RWPE2 (cell line): ENCODE measurements at regions not wholly inside any gene's neighbourhood (a gene's known extent, or its start where the extent isn't known, plus 50 kb on each side); places are given as distances from the start of the nearest gene placed in this dataset.

ENCODE experiments used
- ATAC-seq: fragments of 200-7000 bp; cut with Tn5 transposase; 3 replicates; pipeline ENCODE4 v1.9.1; 2021; ENCODE audit warnings: low read depth
- DNase-seq: peaks from one replicate; pipeline ENCODE4 v3.0.0-alpha.2; 2020; ENCODE audit warnings: low spot score
- H3K27ac ChIP-seq: fragments of 450-650 bp; 2 replicates; pipeline ENCODE4 v1.5.1; 2017; ENCODE audit warnings: mild to moderate bottlenecking; ENCODE audit not compliant: poor library complexity, severe bottlenecking
- H3K27me3 ChIP-seq: fragments of 250-450 bp; sonication (Bioruptor Pico); 2 replicates; pipeline ENCODE4 v1.5.1; 2021; ENCODE audit warnings: mild to moderate bottlenecking, moderate library complexity; ENCODE audit not compliant: insufficient read depth, poor library complexity, severe bottlenecking
- H3K36me3 ChIP-seq: fragments of 250-450 bp; sonication (Bioruptor Pico); 2 replicates; pipeline ENCODE4 v1.5.1; 2020; ENCODE audit warnings: low read depth, mild to moderate bottlenecking, moderate library complexity
- H3K4me1 ChIP-seq: fragments of 250-450 bp; sonication (Bioruptor Pico); 2 replicates; pipeline ENCODE4 v1.5.1; 2021; ENCODE audit warnings: mild to moderate bottlenecking, moderate library complexity; ENCODE audit not compliant: insufficient read depth, poor library complexity, severe bottlenecking
- H3K4me3 ChIP-seq: fragments of 250-450 bp; sonication (Bioruptor Pico); 2 replicates; pipeline ENCODE4 v1.5.1; 2021; ENCODE audit warnings: mild to moderate bottlenecking, moderate library complexity; ENCODE audit not compliant: severe bottlenecking
- H3K9me3 ChIP-seq: fragments of 250-450 bp; sonication (Bioruptor Pico); 2 replicates; pipeline ENCODE4 v1.5.1; 2021; ENCODE audit warnings: mild to moderate bottlenecking, moderate library complexity; ENCODE audit not compliant: severe bottlenecking
- TF ChIP-seq, protein P1 (sequence below): fragments of 450-650 bp; IDR thresholded peaks from one replicate; pipeline ENCODE4 v1.5.1; 2017; ENCODE audit warnings: mild to moderate bottlenecking, moderate library complexity; ENCODE audit not compliant: poor library complexity, severe bottlenecking

DNA sequence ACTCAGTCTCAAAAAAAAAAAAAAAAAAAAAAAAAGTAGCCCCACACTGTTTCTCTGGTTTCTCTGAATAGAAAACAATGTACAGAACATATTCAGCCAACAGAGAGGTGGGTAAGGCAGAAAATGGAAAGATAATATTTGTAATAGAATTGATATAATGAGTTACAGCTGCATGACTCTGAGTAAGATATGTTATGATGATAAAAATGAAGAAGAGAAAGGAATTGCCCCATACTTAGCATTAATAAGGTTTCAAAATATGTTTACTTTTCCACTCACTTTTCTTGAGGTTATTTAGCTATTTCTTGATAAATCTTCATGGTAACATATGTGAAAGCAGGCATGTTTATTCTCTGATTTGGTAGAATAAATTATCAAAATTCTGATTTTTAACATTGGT lies 100.9 kb upstream of the ROBO2 start:
- H3K36me3 ChIP-seq: no peaks in the 10 kb centered on the region
- no peaks in the 10 kb centered on the region for H3K4me1 ChIP-seq
- no peak overlapping the region for H3K27ac ChIP-seq
- H3K9me3 ChIP-seq: no peaks in the 10 kb centered on the region
- H3K4me3 ChIP-seq: no peak overlapping the region
- ATAC-seq (no peak), DNase-seq (no peak)
- TF ChIP-seq, protein P1, sequence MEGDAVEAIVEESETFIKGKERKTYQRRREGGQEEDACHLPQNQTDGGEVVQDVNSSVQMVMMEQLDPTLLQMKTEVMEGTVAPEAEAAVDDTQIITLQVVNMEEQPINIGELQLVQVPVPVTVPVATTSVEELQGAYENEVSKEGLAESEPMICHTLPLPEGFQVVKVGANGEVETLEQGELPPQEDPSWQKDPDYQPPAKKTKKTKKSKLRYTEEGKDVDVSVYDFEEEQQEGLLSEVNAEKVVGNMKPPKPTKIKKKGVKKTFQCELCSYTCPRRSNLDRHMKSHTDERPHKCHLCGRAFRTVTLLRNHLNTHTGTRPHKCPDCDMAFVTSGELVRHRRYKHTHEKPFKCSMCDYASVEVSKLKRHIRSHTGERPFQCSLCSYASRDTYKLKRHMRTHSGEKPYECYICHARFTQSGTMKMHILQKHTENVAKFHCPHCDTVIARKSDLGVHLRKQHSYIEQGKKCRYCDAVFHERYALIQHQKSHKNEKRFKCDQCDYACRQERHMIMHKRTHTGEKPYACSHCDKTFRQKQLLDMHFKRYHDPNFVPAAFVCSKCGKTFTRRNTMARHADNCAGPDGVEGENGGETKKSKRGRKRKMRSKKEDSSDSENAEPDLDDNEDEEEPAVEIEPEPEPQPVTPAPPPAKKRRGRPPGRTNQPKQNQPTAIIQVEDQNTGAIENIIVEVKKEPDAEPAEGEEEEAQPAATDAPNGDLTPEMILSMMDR: no peak
- H3K27me3 ChIP-seq: no peaks in the 10 kb centered on the region

DNA sequence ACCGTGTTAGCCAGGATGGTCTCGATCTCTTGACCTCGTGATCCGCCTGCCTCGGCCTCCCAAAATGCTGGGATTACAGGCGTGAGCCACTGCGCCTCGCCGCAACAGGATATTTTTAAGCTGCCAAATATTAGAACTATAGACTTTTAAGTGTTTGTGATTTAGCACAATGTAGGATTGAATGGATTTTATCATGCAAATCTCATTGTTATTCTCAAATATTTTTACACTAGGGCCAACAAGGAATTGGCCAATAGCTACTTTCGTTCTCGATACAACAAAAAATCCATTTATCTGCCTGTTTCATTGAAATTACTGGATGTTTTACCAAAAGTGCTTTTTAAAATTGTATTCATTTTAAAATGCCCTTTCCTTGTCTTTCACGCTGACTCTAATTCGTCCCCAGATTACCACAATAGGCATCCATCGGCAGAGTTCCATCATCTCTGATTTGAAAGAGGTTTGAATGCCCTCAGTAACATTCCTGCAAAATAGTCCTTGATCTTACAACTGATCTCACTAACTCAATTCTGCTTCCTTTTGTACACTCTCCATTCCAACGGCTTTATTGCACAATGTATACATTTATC lies 99.6 kb upstream of the ROBO2 start:
- H3K36me3 ChIP-seq: no peaks in the 10 kb centered on the region
- H3K9me3 ChIP-seq: no peaks in the 10 kb centered on the region
- no peak overlapping the region for H3K4me3 ChIP-seq
- TF ChIP-seq, protein P1: no peak
- H3K27me3 ChIP-seq: no peaks in the 10 kb centered on the region
- no peak overlapping the region for H3K27ac ChIP-seq
- no peaks in the 10 kb centered on the region for H3K4me1 ChIP-seq
- DNase-seq (no peak), ATAC-seq (no peak)

DNA sequence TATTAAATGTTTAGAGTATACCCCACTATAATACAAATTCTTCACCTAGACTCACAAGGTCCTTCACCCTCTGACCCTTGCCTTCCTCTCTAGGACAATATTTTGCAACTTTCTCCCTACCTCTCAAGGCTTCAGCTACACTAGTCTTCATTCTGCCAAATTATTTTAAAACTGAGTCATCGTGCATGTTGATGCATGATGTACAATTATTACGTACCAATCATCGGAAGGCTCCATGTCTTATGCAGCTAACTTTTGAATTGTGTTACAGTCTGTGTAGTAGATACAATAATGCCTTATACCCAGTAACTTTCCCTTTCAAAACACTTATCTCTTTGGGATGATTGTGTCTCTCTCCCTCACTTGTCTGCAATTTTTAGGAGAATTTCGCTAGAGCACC lies 98.5 kb upstream of the ROBO2 start:
- no peaks in the 10 kb centered on the region for H3K27me3 ChIP-seq
- no peaks in the 10 kb centered on the region for H3K4me1 ChIP-seq
- no peak for DNase-seq
- no peak for ATAC-seq
- no peak overlapping the region for H3K4me3 ChIP-seq
- no peak overlapping the region for H3K27ac ChIP-seq
- no peaks in the 10 kb centered on the region for H3K9me3 ChIP-seq
- TF ChIP-seq, protein P1: no peak
- no peaks in the 10 kb centered on the region for H3K36me3 ChIP-seq

DNA sequence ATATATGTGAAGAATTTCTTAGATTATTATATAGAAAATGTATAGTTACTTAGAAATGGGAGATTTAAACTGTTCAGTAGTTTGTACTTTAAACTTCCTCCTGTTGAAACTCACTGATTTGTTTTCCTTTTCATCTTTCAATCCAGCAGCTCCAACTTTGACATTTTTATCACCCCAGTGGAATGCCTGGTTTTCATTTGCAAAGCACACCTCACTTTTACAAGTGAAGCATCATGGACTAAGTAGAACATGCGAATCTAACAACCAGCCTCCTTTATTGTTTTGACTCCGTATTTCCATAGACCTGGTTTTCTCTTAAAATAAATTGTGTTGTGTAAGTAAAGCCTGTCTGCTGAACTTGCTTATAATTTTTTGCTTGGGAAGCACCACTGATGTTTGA lies 97.8 kb upstream of the ROBO2 start:
- Histone ChIP-seq H3K36me3 (no peaks in the 10 kb centered on the region), H3K27ac (no peak overlapping the region), H3K9me3 (no peaks in the 10 kb centered on the region), H3K27me3 (no peaks in the 10 kb centered on the region), H3K4me1 (no peaks in the 10 kb centered on the region), H3K4me3 (no peak overlapping the region)
- ATAC-seq: no peak
- TF ChIP-seq, protein P1: no peak
- no peak for DNase-seq

DNA sequence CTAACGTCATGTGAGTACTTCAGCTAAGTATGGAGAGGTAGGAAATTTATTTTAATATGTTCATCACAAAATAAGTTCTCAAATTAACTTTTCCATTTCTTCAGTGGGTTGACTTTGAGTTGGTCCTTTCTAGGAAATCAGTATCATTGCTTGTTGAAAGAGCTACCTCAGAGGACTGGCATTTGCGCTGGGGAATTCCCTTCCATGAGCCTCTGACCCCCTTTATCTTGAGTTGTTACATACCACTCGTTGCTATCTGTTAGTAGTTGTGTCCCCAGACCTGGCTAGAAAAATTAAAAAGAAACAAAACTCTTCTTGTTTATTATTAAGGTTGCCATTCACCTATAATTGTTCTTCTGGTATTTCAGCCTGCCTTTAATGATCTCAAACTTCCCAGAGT lies 96.8 kb upstream of the ROBO2 start:
- ATAC-seq (no peak), DNase-seq (no peak)
- Histone ChIP-seq H3K27ac (no peak overlapping the region), H3K36me3 (no peaks in the 10 kb centered on the region), H3K4me3 (no peak overlapping the region), H3K9me3 (no peaks in the 10 kb centered on the region), H3K27me3 (no peaks in the 10 kb centered on the region), H3K4me1 (no peaks in the 10 kb centered on the region)
- TF ChIP-seq, protein P1: no peak
